GM20000 (cell line): ENCODE measurements at regions not wholly inside any gene's neighbourhood (a gene's known extent, or its start where the extent isn't known, plus 50 kb on each side); places are given as distances from the start of the nearest gene placed in this dataset.

ENCODE experiments used
- DNase-seq: peaks from one replicate; pipeline ENCODE4 v3.0.0; 2012; ENCODE audit warnings: low spot score
- TF ChIP-seq, protein P1 (sequence below): IDR thresholded peaks from 2 replicates; pipeline ENCODE4 v1.5.1; 2012; ENCODE audit warnings: mild to moderate bottlenecking, control low read depth; ENCODE audit errors: extremely low read depth, missing control alignments

- TF ChIP-seq, protein P1, sequence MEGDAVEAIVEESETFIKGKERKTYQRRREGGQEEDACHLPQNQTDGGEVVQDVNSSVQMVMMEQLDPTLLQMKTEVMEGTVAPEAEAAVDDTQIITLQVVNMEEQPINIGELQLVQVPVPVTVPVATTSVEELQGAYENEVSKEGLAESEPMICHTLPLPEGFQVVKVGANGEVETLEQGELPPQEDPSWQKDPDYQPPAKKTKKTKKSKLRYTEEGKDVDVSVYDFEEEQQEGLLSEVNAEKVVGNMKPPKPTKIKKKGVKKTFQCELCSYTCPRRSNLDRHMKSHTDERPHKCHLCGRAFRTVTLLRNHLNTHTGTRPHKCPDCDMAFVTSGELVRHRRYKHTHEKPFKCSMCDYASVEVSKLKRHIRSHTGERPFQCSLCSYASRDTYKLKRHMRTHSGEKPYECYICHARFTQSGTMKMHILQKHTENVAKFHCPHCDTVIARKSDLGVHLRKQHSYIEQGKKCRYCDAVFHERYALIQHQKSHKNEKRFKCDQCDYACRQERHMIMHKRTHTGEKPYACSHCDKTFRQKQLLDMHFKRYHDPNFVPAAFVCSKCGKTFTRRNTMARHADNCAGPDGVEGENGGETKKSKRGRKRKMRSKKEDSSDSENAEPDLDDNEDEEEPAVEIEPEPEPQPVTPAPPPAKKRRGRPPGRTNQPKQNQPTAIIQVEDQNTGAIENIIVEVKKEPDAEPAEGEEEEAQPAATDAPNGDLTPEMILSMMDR = no peak
- no peak for DNase-seq
Observed at GRCh38 chr17:53273126-53273525, 549.6 kb upstream of the KIF2B start.

GRCh38 chr17:53270936-53271335 lies 551.8 kb upstream of the KIF2B start:
- DNase-seq = no peak
- TF ChIP-seq, protein P1 = no peak

DNA sequence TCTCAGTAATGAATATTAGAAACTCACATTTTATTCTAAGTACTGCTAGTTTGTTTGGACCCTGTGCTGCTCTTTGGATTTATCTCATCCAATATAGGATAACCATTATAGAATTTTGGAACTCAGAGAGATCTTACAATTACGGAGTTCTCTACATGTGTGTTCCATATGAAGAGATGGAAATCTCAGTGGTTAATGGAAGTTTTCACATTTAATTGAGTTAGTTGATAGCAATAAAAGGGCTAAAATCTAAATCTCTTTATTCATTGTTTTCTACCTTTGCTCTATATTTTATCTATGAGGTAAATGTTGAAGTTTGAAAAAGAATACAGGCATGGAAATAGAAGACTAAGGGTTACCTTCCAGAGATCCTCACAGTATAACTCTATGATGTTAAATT lies 558.0 kb upstream of the KIF2B start:
- TF ChIP-seq, protein P1 = no peak
- DNase-seq = no peak

DNA sequence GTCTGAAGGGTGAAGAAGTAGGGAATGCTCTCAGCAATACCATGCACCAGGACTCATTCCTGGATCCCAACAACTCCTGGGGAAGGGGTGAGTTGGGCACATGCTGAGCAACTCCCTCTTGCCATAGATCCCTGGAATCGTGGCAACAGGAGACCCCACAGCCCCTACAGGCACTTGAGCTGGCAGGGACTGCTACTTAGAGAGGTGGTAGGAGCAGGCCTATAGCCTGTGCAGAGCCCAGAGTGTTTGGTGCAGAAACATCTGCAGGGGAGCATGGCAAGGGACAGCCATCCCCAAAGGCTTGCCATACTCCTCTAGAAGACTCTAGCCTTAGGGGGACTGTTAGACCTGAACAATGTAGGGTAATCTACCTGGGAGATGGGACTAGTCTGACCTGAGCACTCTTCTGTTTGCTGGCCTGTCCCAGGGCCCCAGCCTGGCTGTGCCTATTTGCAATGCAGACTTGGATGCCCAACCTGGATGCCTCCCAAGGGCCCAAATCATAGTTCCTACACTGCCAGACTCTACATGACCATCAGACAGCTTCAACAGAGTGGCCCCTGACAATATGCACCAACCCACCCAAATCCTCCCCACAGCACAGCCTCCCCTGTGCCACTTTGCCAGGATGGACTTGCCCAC lies 568.6 kb upstream of the KIF2B start:
- TF ChIP-seq, protein P1 = no peak
- DNase-seq = no peak

DNA sequence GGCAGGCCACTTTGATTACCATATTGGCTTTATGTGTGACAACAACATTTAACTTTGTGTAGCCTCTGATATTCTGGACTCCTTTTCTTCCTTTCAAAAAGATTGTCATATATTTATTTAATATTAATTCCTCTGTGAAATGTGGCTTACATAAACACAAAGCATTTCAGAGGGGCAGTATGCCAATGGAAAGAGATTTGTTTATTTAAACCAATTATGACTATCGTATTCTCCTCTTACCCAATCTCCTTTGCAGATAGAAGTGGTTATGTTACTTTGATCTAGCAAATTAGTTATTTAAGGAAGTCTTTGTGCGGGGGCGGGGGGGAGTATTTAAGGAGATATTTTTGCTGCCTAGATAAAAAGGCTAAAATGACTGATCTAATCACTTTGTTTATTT lies 573.7 kb upstream of the KIF2B start:
- TF ChIP-seq, protein P1 = no peak
- DNase-seq = no peak

GRCh38 chr17:53234138-53234537 lies 588.6 kb upstream of the KIF2B start:
- TF ChIP-seq, protein P1 = no peak
- DNase-seq = no peak

DNA sequence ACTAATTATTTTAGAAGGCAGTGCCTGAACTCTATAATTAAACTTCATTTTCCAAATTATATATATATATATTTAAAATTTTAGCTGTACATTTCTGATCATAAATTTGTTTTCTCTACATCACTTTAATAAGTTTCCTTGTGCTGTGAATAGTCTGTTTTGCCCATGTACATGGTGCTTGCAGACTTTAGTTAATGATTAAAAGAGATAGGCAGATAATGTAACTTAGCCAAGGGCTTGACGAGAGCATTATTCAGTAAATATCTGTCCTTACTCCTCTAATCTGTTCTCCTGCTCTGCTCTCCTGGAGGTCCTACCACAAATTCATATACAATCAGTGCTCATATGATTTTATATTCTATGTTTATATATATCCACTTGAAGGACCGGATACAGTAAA lies 595.2 kb upstream of the KIF2B start:
- DNase-seq = no peak
- TF ChIP-seq, protein P1 = no peak
